Stimulated activated naive CD4-positive, alpha-beta T cell (primary cell): ENCODE measurements at regions not wholly inside any gene's neighbourhood (a gene's known extent, or its start where the extent isn't known, plus 50 kb on each side); places are given as distances from the start of the nearest gene placed in this dataset.
"Not testable (repeated sequence)": the region's sequence is repeated elsewhere in the genome, so short reads cannot be mapped to it uniquely, and the experiment has no call there.

Experiments
- DNase-seq, 6 experiments: peaks; one replicate each; lab custom pipeline; 2025; lab: John Stamatoyannopoulos, UW

DNA sequence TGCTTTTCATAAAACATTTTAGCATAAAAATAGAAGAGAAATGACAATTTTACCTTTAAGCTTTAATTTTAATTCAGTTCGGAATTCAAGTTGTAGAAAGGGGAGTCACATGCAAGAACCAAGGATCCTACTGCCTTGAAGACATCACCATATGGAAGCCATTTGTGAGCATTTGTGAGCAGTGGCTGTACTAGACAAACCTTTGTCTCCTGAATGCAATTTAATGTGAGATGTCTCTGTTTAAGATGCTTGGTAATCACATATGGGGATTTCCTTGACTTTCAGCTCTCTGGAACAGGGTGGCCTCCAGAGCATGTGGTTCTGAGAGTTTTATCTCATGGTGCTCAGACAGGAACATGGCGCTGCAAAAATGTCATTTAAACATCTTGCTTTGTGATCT, 421.8 kb downstream of the NYAP2 start:
- no peak for DNase-seq

GRCh38 chr2:225820826-225821225, 421.3 kb downstream of the NYAP2 start:
- no peak for DNase-seq

GRCh38 chr2:225814554-225814953, 415.0 kb downstream of the NYAP2 start:
- no peak for DNase-seq

DNA sequence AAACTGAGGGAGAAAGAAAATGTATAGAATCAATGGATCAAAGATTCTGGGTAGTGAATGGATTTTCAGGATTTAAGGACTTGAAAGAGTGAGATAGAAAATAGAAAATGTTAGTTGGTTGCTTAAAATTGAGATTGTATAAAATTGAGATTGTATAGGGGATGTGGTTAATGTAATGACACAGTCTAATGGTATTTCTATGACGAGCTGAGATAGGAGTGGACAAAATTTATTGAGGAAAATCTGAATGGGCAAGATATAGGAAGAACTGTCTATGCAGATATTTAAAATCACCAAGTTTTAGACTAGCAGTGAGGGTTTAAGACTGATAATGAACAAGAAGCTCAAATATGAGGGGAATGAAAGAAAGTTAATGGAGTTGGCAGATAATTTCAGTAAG, 406.6 kb downstream of the NYAP2 start:
- no peak for DNase-seq

GRCh38 chr2:225802076-225802475, 402.6 kb downstream of the NYAP2 start:
- not testable (repeated sequence) for DNase-seq

DNA sequence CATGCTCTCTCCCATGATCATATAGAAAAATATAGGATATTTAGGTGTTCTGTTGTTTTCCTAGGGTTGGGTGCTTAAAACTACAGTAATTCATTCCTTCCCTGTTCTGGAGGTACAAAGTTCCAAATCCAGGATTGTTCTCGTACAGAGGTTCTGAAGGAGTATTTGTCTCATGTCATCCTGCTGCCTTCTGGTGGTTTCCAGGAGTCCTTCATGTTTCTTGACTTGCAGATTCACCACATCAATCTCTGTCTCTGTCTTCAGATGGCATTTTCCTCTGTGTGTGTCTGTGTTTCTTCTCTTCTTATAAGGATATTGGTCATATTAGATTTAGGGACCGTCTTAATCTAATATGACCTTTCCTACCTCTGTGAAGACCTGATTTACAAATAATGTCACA, 397.9 kb downstream of the NYAP2 start:
- no peak for DNase-seq

DNA sequence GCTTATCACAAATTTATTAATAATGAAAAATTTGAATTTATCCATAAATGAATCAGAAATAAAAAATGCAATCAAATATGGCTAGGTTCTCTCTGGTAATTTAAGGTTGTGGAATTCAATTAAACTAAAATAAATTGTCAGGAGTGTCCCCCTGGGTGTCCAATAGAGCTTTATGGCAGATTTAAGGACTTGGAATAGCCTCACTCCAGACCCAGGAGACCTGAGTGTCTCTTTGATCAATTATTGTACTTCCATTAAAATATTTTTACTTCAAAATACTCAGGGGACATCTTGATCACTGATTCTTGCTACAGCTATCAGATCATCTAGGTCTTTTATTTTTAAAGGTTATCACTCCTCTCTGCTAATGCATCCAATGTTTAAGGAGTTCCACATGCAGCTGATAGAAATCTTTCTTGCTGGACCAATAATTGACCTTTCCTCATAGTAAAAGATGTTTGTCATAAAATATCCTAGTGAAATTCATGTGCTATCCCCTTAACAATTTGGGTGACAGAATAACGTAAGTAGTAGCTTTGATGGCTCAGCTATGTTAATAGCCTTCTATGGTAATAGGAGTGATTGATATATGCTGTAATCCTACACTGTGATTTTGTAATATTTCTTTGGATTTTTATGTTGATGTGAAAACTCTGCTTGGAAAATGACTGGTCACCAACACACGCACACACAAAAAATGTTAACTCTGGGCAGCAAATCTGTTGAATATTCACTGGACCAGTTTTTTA, 395.3 kb downstream of the NYAP2 start:
- no peak for DNase-seq

DNA sequence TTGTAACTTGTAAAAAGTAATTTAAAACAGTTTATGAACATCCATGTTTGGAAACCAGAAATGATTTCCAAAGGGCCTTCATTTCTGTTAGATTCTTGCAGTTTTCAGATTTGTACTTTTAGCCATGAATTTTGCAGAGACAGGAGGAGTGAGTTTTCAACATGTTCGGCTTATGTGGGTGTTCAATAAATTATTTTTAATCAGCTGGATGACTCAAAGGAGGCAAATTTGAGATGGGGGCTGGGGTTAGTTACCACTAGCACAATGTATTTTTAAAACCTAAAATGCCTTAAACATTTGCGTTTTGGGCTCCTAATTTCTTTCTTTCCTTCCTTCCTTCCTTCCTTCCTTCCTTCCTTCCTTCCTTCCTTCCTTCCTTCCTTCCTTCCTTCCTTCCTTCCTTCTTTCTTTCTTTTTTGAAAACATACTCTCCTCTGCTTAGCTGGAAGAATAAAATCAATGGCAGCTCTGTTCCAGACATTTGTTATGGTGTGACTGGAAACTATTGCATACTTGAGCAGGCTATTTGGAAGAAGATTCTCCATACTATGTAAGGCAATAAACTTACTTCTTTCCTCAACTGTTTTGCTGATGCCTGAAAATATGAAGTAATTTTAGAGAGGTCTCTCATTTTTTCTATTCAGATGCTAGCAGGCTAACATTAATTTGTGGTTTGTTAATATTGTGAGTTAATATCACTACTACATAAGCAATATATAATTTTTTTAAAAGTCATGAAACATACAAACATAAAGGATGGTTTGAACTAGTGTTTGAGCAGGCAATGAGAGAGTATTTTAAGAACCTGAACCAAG, 394.4 kb downstream of the NYAP2 start:
- DNase-seq: no peak

DNA sequence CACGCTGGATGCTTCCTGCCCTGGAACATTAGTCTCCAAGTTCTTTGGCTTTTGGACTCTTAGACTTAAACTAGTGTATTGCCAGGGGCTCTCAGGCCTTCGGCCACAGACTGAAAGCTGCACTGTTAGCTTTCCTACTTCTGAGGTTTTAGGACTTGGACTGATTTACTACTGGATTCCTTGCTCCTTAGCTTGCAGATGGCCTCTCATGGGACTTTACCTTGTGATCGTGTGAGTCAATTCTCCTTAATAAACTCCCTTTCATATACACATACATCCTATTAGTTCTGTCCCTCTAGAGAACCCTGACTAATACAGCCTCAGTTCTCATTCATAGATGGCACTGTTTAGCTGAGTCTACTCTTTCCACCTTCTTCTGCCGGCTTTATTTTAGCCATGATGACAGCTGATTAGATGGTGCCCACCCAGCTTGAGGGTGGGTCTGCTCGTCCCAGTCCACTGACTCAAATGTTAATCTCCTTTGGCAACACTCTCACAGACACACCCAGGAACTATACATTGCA, 389.1 kb downstream of the NYAP2 start:
- DNase-seq: no peak

DNA sequence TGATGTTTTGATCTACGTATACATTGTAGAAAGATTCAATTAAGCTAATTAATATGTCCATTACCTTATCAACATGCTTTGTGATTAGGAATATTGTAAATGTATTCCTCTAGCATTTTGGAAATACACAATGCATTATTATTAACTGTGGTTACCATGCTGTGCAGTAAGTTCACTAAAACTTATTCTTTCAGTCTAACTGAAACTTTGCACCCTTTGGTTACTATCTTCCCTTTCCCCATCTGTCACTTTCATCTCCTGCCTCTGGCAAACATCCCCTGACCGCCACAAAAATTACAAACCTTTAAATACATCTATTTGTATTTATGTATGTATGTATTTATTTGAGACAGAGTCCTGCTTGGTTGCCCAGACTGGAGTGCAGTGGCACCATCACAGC, 388.0 kb downstream of the NYAP2 start:
- no peak for DNase-seq

DNA sequence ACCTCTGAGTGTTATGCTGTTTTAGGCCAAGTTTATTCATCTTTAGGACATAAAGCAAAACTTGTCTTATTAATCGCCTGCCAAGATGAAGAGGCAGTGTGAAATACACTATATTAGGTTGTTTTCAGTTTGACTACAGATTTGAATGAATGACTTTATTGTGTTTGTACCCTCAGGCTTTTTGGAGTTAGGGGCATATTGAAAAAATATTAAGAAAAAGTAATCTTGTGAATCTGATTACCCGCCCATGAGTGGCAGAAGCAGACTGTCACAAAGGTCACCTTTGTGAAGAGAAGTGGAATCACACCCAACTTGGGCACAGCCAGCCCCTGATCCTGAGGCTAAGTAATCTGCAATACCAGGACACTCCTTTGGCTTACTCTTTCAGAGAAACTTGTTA, 382.5 kb downstream of the NYAP2 start:
- no peak for DNase-seq

- no peak for DNase-seq
These were observed 381.6 kb downstream of the NYAP2 start for GRCh38 chr2:225781145-225781544.

GRCh38 chr2:225779829-225780228, 380.3 kb downstream of the NYAP2 start:
- DNase-seq: no peak

DNA sequence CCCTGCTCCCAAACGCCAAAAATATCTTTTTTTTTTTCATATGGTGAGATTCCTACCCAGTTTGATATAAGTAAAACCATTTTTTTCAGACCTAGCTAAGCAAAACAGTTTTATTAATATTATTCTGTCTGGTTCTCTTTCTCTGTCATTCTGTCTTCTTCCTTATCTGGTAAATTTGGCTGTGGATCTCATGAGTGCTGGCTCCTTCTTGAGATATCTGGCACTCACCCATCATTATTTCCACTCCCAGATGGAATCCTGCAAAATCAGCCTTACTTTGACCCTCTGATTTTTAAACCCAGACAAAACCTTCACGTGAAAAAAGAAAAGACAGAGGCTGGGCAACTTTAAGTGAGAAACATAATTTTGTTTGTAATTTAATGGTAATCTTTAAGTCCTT, 373.6 kb downstream of the NYAP2 start:
- no peak for DNase-seq

DNA sequence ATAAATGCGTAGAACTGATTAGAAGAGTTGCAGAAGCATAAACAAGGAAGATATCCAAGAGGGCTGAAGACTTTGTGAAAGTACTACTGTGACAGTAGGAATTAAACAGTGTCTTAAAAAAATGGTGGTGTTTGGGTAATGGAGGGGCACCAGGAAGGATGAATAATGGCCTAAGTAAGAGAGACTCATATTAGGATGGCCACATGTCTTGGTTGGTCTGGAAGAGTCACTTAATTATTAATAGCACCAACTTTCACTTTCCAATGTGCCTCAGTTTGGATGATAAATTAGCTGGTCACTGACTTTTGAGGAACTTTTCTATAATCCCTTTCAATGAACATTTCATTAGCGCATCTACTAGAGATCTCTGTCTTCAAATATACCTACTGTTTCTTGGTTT, 372.2 kb downstream of the NYAP2 start:
- DNase-seq: no peak

- DNase-seq: no peak
These were observed 369.2 kb downstream of the NYAP2 start for GRCh38 chr2:225768741-225769140.

DNA sequence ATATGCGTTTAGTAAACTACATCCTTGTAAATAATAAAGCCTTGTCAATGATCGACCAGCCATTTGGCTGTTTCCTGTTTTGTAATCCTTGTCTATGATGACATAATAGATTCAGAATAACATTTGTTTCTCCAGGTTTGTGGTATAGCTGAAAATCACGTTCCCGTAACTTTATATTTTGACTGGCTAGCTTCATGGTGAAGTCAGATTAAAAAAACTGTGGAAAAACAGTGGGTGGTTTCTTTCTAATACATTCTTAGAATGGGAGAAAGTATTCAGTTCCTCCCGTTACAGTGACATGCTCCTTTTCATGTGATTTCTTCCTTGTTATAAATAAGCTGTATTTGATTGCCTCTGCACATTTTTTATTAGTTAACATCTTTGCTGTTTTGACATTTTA, 366.9 kb downstream of the NYAP2 start:
- DNase-seq: no peak

GRCh38 chr2:225765820-225766219, 366.3 kb downstream of the NYAP2 start:
- DNase-seq: no peak

GRCh38 chr2:225764346-225764745, 364.8 kb downstream of the NYAP2 start:
- no peak for DNase-seq

DNA sequence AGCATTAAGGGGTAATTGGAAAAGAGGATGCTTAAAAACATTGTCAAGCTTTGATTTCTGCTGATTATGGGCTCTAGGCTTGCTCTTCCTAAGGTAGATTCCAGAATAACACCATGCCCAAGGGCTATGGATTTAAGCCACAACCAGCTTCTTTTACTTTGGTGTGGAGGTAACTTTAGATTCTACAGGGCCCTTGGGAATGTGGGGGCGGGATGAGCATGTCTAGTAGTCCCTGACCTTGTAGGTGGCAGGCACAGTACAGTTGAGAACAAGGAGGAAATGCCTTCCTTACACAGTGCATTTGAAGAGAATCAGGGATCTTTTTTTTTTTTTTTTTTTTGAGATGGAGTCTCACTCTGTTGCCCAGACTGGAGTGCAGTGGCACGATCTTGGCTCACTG, 364.2 kb downstream of the NYAP2 start:
- no peak for DNase-seq

DNA sequence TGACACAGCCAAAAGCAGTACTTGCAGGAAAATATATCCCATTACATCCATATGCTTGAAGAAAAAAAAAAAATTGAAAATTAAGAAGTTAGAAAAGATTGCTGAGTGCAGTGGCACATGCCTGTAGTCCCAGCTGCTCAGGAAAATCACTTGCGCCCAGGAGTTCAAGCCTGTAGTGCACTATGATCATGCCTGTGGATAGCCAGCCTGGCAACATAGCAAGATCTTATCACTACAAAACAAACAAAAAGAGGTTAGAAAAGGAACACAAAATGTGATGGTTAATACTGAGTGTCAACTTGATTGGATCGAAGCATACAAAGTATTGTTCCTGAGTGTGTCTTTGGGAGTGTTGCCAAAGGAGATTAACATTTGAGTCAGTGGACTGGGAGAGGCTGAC, 361.9 kb downstream of the NYAP2 start:
- DNase-seq: no peak

- no peak for DNase-seq
These were observed 357.7 kb downstream of the NYAP2 start for GRCh38 chr2:225757248-225757647.

DNA sequence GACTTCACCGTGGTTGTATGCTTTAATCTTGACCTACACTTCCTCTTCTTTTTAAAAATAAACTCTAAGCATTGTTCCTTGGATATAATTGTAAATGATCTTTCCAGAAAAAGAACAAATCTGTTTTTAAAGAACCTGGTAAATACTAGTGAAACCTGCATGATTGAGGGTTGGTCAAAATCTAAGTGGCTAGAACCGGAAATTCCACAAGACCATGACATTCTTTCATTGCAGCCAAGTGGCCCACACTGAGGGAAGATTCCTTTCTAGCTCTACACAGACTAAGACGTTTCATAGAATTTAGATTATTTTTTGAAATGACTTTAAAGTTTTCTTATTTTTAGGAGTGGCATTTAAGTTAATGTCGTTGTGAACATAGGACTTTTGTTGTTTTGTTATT, 356.7 kb downstream of the NYAP2 start:
- no peak for DNase-seq
